HG02610 (cell line): ENCODE measurements at regions not wholly inside any gene's neighbourhood (a gene's known extent, or its start where the extent isn't known, plus 50 kb on each side); places are given as distances from the start of the nearest gene placed in this dataset.
"Not testable (repeated sequence)": the region's sequence is repeated elsewhere in the genome, so short reads cannot be mapped to it uniquely, and the experiment has no call there.

Experiments
- ATAC-seq: cut with Tn5 transposase; IDR thresholded peaks from one replicate; pipeline ENCODE4 v1.9.1; 2021; ENCODE audit warnings: mild to moderate bottlenecking, moderate library complexity; ENCODE audit not compliant: unreplicated experiment

GRCh38 chrY:11151724-11152123, 1549.3 kb upstream of the USP9Y start:
- ATAC-seq, result not testable (repeated sequence)

- ATAC-seq, result not testable (repeated sequence)
Measured at GRCh38 chrY:11156100-11156499, 1544.9 kb upstream of the USP9Y start.

- ATAC-seq, result not testable (repeated sequence)
Measured at GRCh38 chrY:11156846-11157245, 1544.2 kb upstream of the USP9Y start.

GRCh38 chrY:11177033-11177432, 1524.0 kb upstream of the USP9Y start:
- ATAC-seq, result not testable (repeated sequence)

- ATAC-seq, result not testable (repeated sequence)
Measured at GRCh38 chrY:11201133-11201532, 1499.9 kb upstream of the USP9Y start.

- ATAC-seq, result not testable (repeated sequence)
Measured at GRCh38 chrY:11214851-11215250, 1486.2 kb upstream of the USP9Y start.
